ENCODE measurements at regions not wholly inside any gene's neighbourhood (a gene's known extent, or its start where the extent isn't known, plus 50 kb on each side); places are given as distances from the start of the nearest gene placed in this dataset.

- Histone ChIP-seq H3K36me3 (no peaks in the 10 kb centered on the region), H3K9me3 (no peaks in the 10 kb centered on the region), H3K27me3 (no peaks in the 10 kb centered on the region), H3K4me3 (no peak overlapping the region), H3K4me1 (peaks cover 0 to 9% (median 0%) of the 10 kb centered on the region in 12 donors), H3K27ac (no peak overlapping the region)
- intact Hi-C loops (cut with DNase I) = no loop called here
- WGBS, 4 donors = 12 to 15% (median 13%) methylated on average over 3 of the region's 3 CpGs
- no peak for DNase-seq
- ATAC-seq = no peak
- TF ChIP-seq CTCF (IDR thresholded peaks at IDR 0.05) = no peak
- TF ChIP-seq POLR2A (IDR thresholded peaks at IDR 0.05) = no peak
Observed at GRCh38 chr10:61612450-61612849, 50.3 kb upstream of the CABCOCO1 start.

GRCh38 chr10:61612009-61612408, 50.7 kb upstream of the CABCOCO1 start:
- intact Hi-C loops (cut with DNase I) = no loop called here
- H3K27ac ChIP-seq = no peak overlapping the region
- no peaks in the 10 kb centered on the region for H3K27me3 ChIP-seq
- WGBS, 4 donors = 23 to 36% (median 27%) methylated on average over 2 of the region's 2 CpGs
- H3K9me3 ChIP-seq = no peaks in the 10 kb centered on the region
- TF ChIP-seq POLR2A (IDR thresholded peaks at IDR 0.05) (no peak), CTCF (IDR thresholded peaks at IDR 0.05) (no peak)
- H3K36me3 ChIP-seq = no peaks in the 10 kb centered on the region
- no peak for DNase-seq
- ATAC-seq = no peak
- H3K4me1 ChIP-seq = peaks cover 0 to 9% (median 0%) of the 10 kb centered on the region in 12 donors
- no peak overlapping the region for H3K4me3 ChIP-seq

GRCh38 chr10:61609701-61610100, 53.0 kb upstream of the CABCOCO1 start:
- Histone ChIP-seq H3K4me1 (peaks cover 0 to 9% (median 0%) of the 10 kb centered on the region in 12 donors), H3K36me3 (no peaks in the 10 kb centered on the region), H3K27ac (no peak overlapping the region), H3K4me3 (no peak overlapping the region), H3K9me3 (no peaks in the 10 kb centered on the region), H3K27me3 (no peaks in the 10 kb centered on the region)
- DNase-seq (no peak), ATAC-seq (no peak)
- intact Hi-C loops (cut with DNase I) = loop anchor here in 1 of 10 donors (10.0 kb wide), 1 partner anchor 125 kb away; no protein-coding TSS in a partner anchor
- TF ChIP-seq CTCF (IDR thresholded peaks at IDR 0.05) = no peak
- no peak for TF ChIP-seq POLR2A (IDR thresholded peaks at IDR 0.05)
- WGBS, 4 donors = 79 to 92% (median 87%) methylated on average over 1 of the region's 1 CpG

GRCh38 chr10:61608255-61609033, 54.3 kb upstream of the CABCOCO1 start:
- TF ChIP-seq CTCF (IDR thresholded peaks at IDR 0.05) (no peak), POLR2A (IDR thresholded peaks at IDR 0.05) (no peak)
- intact Hi-C loops (cut with DNase I) = loop anchor here in 1 of 10 donors (10.0 kb wide), 1 partner anchor 126 kb away; no protein-coding TSS in a partner anchor
- 79 to 88% (median 86%) methylated on average over 8 of the region's 8 CpGs for WGBS, 4 donors
- DNase-seq = no peak
- Histone ChIP-seq H3K9me3 (no peaks in the 10 kb centered on the region), H3K4me3 (no peak overlapping the region), H3K4me1 (peaks cover 0 to 9% (median 0%) of the 10 kb centered on the region in 12 donors), H3K27me3 (no peaks in the 10 kb centered on the region), H3K27ac (no peak overlapping the region), H3K36me3 (no peaks in the 10 kb centered on the region)
- ATAC-seq = no peak

Measured in heart left ventricle (tissue), 16 donors.